ENCODE measurements at regions not wholly inside any gene's neighbourhood (a gene's known extent, or its start where the extent isn't known, plus 50 kb on each side); places are given as distances from the start of the nearest gene placed in this dataset.

- Histone ChIP-seq H3K9me3 (ENCODE audit: control insufficient read depth in 4 of 4, insufficient read depth in 3 of 4, low read length in 3 of 4) (peaks cover 0 to 2% (median 1%) of the 10 kb centered on the region in 4 donors), H3K27me3 (ENCODE audit: control insufficient read depth in 3 of 3, insufficient read depth in 3 of 3, low read length in 2 of 3) (no peaks in the 10 kb centered on the region), H3K27ac (ENCODE audit: low read depth in 1 of 2, low read length in 1 of 2) (no peak overlapping the region), H3K36me3 (ENCODE audit: control insufficient read depth in 4 of 4, insufficient read depth in 4 of 4, low read length in 4 of 4) (no peaks in the 10 kb centered on the region), H3K4me3 (no peak overlapping the region), H3K9ac (ENCODE audit: insufficient read depth in 1 of 2, low read length in 2 of 2) (no peak overlapping the region), H3K4me1 (ENCODE audit: control insufficient read depth in 5 of 5, insufficient read depth in 5 of 5, low read length in 5 of 5) (peaks cover 0 to 14% (median 0%) of the 10 kb centered on the region in 5 donors)
- TF ChIP-seq CTCF (IDR thresholded peaks at IDR 0.05; ENCODE audit: control extremely low read depth, extremely low read depth) = no peak
- WGBS, 2 donors = 89 to 93% methylated on average over 5 of the region's 5 CpGs
- no peak for DNase-seq
- ATAC-seq (ENCODE audit: insufficient read depth, low FRiP score) = no peak
Measured at GRCh38 chr7:108627476-108628051, 57.9 kb downstream of the DNAJB9 start.

GRCh38 chr7:108628678-108629077 is 59.0 kb downstream of the DNAJB9 start:
- no peak overlapping the region for H3K4me3 ChIP-seq
- H3K27ac ChIP-seq (ENCODE audit: low read depth in 1 of 2, low read length in 1 of 2) = no peak overlapping the region
- no peak for DNase-seq
- WGBS, 2 donors = 81 to 89% methylated on average over 3 of the region's 3 CpGs
- TF ChIP-seq CTCF (IDR thresholded peaks at IDR 0.05; ENCODE audit: control extremely low read depth, extremely low read depth) = no peak
- no peak overlapping the region for H3K9ac ChIP-seq (ENCODE audit: insufficient read depth in 1 of 2, low read length in 2 of 2)
- H3K27me3 ChIP-seq (ENCODE audit: control insufficient read depth in 3 of 3, insufficient read depth in 3 of 3, low read length in 2 of 3) = no peaks in the 10 kb centered on the region
- no peaks in the 10 kb centered on the region for H3K36me3 ChIP-seq (ENCODE audit: control insufficient read depth in 4 of 4, insufficient read depth in 4 of 4, low read length in 4 of 4)
- H3K9me3 ChIP-seq (ENCODE audit: control insufficient read depth in 4 of 4, insufficient read depth in 3 of 4, low read length in 3 of 4) = peaks cover 0 to 2% (median 1%) of the 10 kb centered on the region in 4 donors
- ATAC-seq (ENCODE audit: insufficient read depth, low FRiP score) = no peak
- H3K4me1 ChIP-seq (ENCODE audit: control insufficient read depth in 5 of 5, insufficient read depth in 5 of 5, low read length in 5 of 5) = peaks cover 0 to 14% (median 0%) of the 10 kb centered on the region in 5 donors

GRCh38 chr7:108629651-108630400 is 60.2 kb downstream of the DNAJB9 start:
- H3K9ac ChIP-seq (ENCODE audit: insufficient read depth in 1 of 2, low read length in 2 of 2) = no peak overlapping the region
- no peaks in the 10 kb centered on the region for H3K27me3 ChIP-seq (ENCODE audit: control insufficient read depth in 3 of 3, insufficient read depth in 3 of 3, low read length in 2 of 3)
- no peak for TF ChIP-seq CTCF (IDR thresholded peaks at IDR 0.05; ENCODE audit: control extremely low read depth, extremely low read depth)
- ATAC-seq (ENCODE audit: insufficient read depth, low FRiP score) (no peak), DNase-seq (peak; percentile 92 to 99 (median 99))
- H3K27ac ChIP-seq (ENCODE audit: low read depth in 1 of 2, low read length in 1 of 2) = peak overlapping the region in 1 of 2 donors; percentile 33
- no peak overlapping the region for H3K4me3 ChIP-seq
- H3K9me3 ChIP-seq (ENCODE audit: control insufficient read depth in 4 of 4, insufficient read depth in 3 of 4, low read length in 3 of 4) = peaks cover 0 to 2% (median 1%) of the 10 kb centered on the region in 4 donors
- 64 to 81% methylated on average over 2 of the region's 2 CpGs for WGBS, 2 donors
- H3K4me1 ChIP-seq (ENCODE audit: control insufficient read depth in 5 of 5, insufficient read depth in 5 of 5, low read length in 5 of 5) = peaks cover 0 to 14% (median 0%) of the 10 kb centered on the region in 5 donors
- H3K36me3 ChIP-seq (ENCODE audit: control insufficient read depth in 4 of 4, insufficient read depth in 4 of 4, low read length in 4 of 4) = no peaks in the 10 kb centered on the region
